ENCODE measurements at regions not wholly inside any gene's neighbourhood (a gene's known extent, or its start where the extent isn't known, plus 50 kb on each side); places are given as distances from the start of the nearest gene placed in this dataset.

GRCh38 chr9:108081112-108081511, 591.5 kb upstream of the KLF4 start:
- Histone ChIP-seq H3K4me1 (no peaks in the 10 kb centered on the region), H3K4me3 (no peak overlapping the region), H3K27ac (no peak overlapping the region), H3K9me3 (no peaks in the 10 kb centered on the region), H3K27me3 (no peaks in the 10 kb centered on the region), H3K36me3 (no peaks in the 10 kb centered on the region)
- intact Hi-C loops (cut with DNase I; ENCODE audit: low total_unique reads), result no loop called here
- no peak for DNase-seq
- TF ChIP-seq EP300 (IDR thresholded peaks at IDR 0.05) (no peak), CTCF (IDR thresholded peaks at IDR 0.05) (no peak), POLR2A (IDR thresholded peaks at IDR 0.05) (no peak), POLR2AphosphoS5 (IDR thresholded peaks at IDR 0.05) (no peak)

GRCh38 chr9:108080285-108080684, 590.7 kb upstream of the KLF4 start:
- intact Hi-C loops (cut with DNase I; ENCODE audit: low total_unique reads), result no loop called here
- no peak for DNase-seq
- no peaks in the 10 kb centered on the region for H3K9me3 ChIP-seq
- 89 to 99% (median 93%) methylated on average over 3 of the region's 3 CpGs for WGBS, 5 donors
- no peak for TF ChIP-seq EP300 (IDR thresholded peaks at IDR 0.05)
- no peak for TF ChIP-seq POLR2AphosphoS5 (IDR thresholded peaks at IDR 0.05)
- H3K27ac ChIP-seq, result no peak overlapping the region
- no peaks in the 10 kb centered on the region for H3K27me3 ChIP-seq
- H3K4me1 ChIP-seq, result no peaks in the 10 kb centered on the region
- H3K36me3 ChIP-seq, result no peaks in the 10 kb centered on the region
- H3K4me3 ChIP-seq, result no peak overlapping the region

GRCh38 chr9:108078811-108079210, 589.2 kb upstream of the KLF4 start:
- 68 to 96% (median 90%) methylated on average over 2 of the region's 2 CpGs for WGBS, 5 donors
- Histone ChIP-seq H3K4me3 (no peak overlapping the region), H3K27me3 (no peaks in the 10 kb centered on the region), H3K27ac (no peak overlapping the region), H3K36me3 (no peaks in the 10 kb centered on the region), H3K9me3 (no peaks in the 10 kb centered on the region), H3K4me1 (peaks cover 0 to 5% (median 0%) of the 10 kb centered on the region in 4 donors)
- intact Hi-C loops (cut with DNase I; ENCODE audit: low total_unique reads), result no loop called here
- TF ChIP-seq EP300 (IDR thresholded peaks at IDR 0.05), result no peak
- no peak for TF ChIP-seq POLR2A (IDR thresholded peaks at IDR 0.05)
- no peak for TF ChIP-seq CTCF (IDR thresholded peaks at IDR 0.05)
- no peak for TF ChIP-seq POLR2AphosphoS5 (IDR thresholded peaks at IDR 0.05)
- no peak for DNase-seq

GRCh38 chr9:108078375-108078774, 588.8 kb upstream of the KLF4 start:
- intact Hi-C loops (cut with DNase I; ENCODE audit: low total_unique reads), result no loop called here
- no peak overlapping the region for H3K27ac ChIP-seq
- no peaks in the 10 kb centered on the region for H3K36me3 ChIP-seq
- TF ChIP-seq POLR2A (IDR thresholded peaks at IDR 0.05), result no peak
- TF ChIP-seq EP300 (IDR thresholded peaks at IDR 0.05), result no peak
- TF ChIP-seq CTCF (IDR thresholded peaks at IDR 0.05), result no peak
- TF ChIP-seq POLR2AphosphoS5 (IDR thresholded peaks at IDR 0.05), result no peak
- H3K9me3 ChIP-seq, result no peaks in the 10 kb centered on the region
- no peak overlapping the region for H3K4me3 ChIP-seq
- DNase-seq, result no peak
- no peaks in the 10 kb centered on the region for H3K27me3 ChIP-seq
- 71 to 83% (median 76%) methylated on average over 8 of the region's 8 CpGs for WGBS, 5 donors
- H3K4me1 ChIP-seq, result peaks cover 0 to 5% (median 0%) of the 10 kb centered on the region in 4 donors

GRCh38 chr9:108077556-108077955, 588.0 kb upstream of the KLF4 start:
- Histone ChIP-seq H3K36me3 (no peaks in the 10 kb centered on the region), H3K9me3 (no peaks in the 10 kb centered on the region), H3K27me3 (no peaks in the 10 kb centered on the region), H3K4me3 (no peak overlapping the region), H3K27ac (no peak overlapping the region), H3K4me1 (peaks cover 0 to 5% (median 0%) of the 10 kb centered on the region in 4 donors)
- intact Hi-C loops (cut with DNase I; ENCODE audit: low total_unique reads), result no loop called here
- 61 to 91% (median 72%) methylated on average over 10 of the region's 10 CpGs for WGBS, 5 donors
- no peak for TF ChIP-seq POLR2AphosphoS5 (IDR thresholded peaks at IDR 0.05)
- TF ChIP-seq POLR2A (IDR thresholded peaks at IDR 0.05), result no peak
- no peak for TF ChIP-seq CTCF (IDR thresholded peaks at IDR 0.05)
- TF ChIP-seq EP300 (IDR thresholded peaks at IDR 0.05), result no peak
- peak in 1 of 2 donors; percentile 66 for DNase-seq
